WTC11 (cell line): ENCODE measurements at regions not wholly inside any gene's neighbourhood (a gene's known extent, or its start where the extent isn't known, plus 50 kb on each side); places are given as distances from the start of the nearest gene placed in this dataset.

Experiments
- IRF2 ChIP-seq: sonication (generic); formaldehyde crosslinking; IDR thresholded peaks from 2 replicates; pipeline ENCODE4 v1.8.0; 2022; ENCODE audit warnings: low read depth, missing genetic modification reagents, borderline replicate concordance
- SP1 ChIP-seq: sonication (generic); formaldehyde crosslinking; conservative IDR thresholded peaks from 2 replicates; pipeline ENCODE4 v1.8.1; 2022; ENCODE audit warnings: missing genetic modification reagents
- USF1 ChIP-seq: sonication (generic); formaldehyde crosslinking; IDR thresholded peaks from 2 replicates; pipeline ENCODE4 v1.8.0; 2022; ENCODE audit warnings: mild to moderate bottlenecking, missing genetic modification reagents
- TF ChIP-seq, protein P1 (sequence below): sonication (generic); formaldehyde crosslinking; IDR thresholded peaks from 2 replicates; pipeline ENCODE4 v1.8.1; 2022; ENCODE audit warnings: low read depth, missing genetic modification reagents, borderline replicate concordance
- TF ChIP-seq, protein P2 (sequence below): fragments of 200-600 bp; IDR thresholded peaks from 2 replicates; pipeline ENCODE4 v1.8.0; 2022; ENCODE audit warnings: antibody characterized with exemption

DNA sequence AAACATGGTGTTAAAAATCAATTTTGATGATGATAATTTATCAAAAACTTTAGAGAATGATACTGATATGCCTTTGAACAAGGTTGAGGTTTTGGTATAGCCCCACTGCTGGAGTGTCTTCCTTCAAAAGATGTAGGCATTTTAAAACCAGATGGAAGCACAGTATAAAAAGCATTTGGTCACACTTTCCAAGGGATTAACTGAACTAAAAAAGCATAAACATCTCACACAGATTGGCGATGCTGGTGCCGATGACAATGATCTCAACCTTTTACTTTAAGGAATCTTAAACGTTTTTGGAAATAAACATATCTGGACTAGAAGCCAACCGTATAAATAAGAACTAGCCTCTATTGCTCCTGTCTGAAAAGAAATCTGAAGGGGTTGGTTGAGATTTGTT lies 488.4 kb downstream of the ENC1 start:
- TF ChIP-seq, protein P1, sequence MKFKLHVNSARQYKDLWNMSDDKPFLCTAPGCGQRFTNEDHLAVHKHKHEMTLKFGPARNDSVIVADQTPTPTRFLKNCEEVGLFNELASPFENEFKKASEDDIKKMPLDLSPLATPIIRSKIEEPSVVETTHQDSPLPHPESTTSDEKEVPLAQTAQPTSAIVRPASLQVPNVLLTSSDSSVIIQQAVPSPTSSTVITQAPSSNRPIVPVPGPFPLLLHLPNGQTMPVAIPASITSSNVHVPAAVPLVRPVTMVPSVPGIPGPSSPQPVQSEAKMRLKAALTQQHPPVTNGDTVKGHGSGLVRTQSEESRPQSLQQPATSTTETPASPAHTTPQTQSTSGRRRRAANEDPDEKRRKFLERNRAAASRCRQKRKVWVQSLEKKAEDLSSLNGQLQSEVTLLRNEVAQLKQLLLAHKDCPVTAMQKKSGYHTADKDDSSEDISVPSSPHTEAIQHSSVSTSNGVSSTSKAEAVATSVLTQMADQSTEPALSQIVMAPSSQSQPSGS (CRISPR knock-in tag): no peak
- TF ChIP-seq USF1 (no peak), SP1 (CRISPR knock-in tag) (no peak), IRF2 (CRISPR knock-in tag) (no peak)
- TF ChIP-seq, protein P2, sequence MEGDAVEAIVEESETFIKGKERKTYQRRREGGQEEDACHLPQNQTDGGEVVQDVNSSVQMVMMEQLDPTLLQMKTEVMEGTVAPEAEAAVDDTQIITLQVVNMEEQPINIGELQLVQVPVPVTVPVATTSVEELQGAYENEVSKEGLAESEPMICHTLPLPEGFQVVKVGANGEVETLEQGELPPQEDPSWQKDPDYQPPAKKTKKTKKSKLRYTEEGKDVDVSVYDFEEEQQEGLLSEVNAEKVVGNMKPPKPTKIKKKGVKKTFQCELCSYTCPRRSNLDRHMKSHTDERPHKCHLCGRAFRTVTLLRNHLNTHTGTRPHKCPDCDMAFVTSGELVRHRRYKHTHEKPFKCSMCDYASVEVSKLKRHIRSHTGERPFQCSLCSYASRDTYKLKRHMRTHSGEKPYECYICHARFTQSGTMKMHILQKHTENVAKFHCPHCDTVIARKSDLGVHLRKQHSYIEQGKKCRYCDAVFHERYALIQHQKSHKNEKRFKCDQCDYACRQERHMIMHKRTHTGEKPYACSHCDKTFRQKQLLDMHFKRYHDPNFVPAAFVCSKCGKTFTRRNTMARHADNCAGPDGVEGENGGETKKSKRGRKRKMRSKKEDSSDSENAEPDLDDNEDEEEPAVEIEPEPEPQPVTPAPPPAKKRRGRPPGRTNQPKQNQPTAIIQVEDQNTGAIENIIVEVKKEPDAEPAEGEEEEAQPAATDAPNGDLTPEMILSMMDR: no peak
